ENCODE measurements at regions not wholly inside any gene's neighbourhood (a gene's known extent, or its start where the extent isn't known, plus 50 kb on each side); places are given as distances from the start of the nearest gene placed in this dataset.

DNA sequence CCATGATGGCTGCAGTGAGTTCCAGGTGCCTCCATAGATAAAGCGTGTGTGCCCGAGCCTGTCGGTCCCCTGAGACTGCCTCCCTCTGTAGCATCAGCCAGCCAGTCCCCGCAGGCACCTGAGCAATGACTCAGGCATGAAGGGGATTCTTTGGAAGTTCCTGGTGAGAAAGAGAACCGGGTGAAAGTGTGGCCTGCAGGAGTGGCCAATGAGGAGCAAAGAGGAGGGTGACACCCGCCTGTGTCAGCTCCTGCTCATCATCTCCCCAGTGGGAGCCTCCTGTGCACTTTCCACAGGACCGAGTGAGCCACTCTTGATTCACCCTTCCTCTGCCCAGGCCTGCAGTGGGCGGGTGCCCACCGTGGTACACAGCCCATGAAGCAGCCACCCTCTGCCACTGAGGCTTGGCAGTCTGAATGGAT is 71.2 kb upstream of the PTPN1 start:
- DNase-seq (ENCODE audit: extremely low spot score in 2 of 2), result no peak
- Histone ChIP-seq H3K4me1 (peaks cover 23% of the 10 kb centered on the region), H3K27me3 (no peaks in the 10 kb centered on the region), H3K9me3 (no peaks in the 10 kb centered on the region), H3K4me3 (no peak overlapping the region), H3K36me3 (no peaks in the 10 kb centered on the region), H3K27ac (peak overlapping the region; percentile 72)
- TF ChIP-seq POLR2A (IDR thresholded peaks at IDR 0.05) (no peak), POLR2AphosphoS5 (IDR thresholded peaks at IDR 0.05; ENCODE audit: insufficient read depth in 1 of 2, low read depth in 1 of 2) (peak; percentile 60 to 66)
- intact Hi-C loops (cut with DNase I), result no loop called here

GRCh38 chr20:50439539-50440453 is 70.4 kb upstream of the PTPN1 start:
- intact Hi-C loops (cut with DNase I), result no loop called here
- no peaks in the 10 kb centered on the region for H3K36me3 ChIP-seq
- no peak overlapping the region for H3K4me3 ChIP-seq
- DNase-seq (ENCODE audit: extremely low spot score in 2 of 2), result no peak
- peaks cover 23% of the 10 kb centered on the region for H3K4me1 ChIP-seq
- no peaks in the 10 kb centered on the region for H3K27me3 ChIP-seq
- H3K9me3 ChIP-seq, result no peaks in the 10 kb centered on the region
- TF ChIP-seq POLR2AphosphoS5 (IDR thresholded peaks at IDR 0.05; ENCODE audit: insufficient read depth in 1 of 2, low read depth in 1 of 2) (no peak), POLR2A (IDR thresholded peaks at IDR 0.05) (no peak)
- TF ChIP-seq, protein P1, sequence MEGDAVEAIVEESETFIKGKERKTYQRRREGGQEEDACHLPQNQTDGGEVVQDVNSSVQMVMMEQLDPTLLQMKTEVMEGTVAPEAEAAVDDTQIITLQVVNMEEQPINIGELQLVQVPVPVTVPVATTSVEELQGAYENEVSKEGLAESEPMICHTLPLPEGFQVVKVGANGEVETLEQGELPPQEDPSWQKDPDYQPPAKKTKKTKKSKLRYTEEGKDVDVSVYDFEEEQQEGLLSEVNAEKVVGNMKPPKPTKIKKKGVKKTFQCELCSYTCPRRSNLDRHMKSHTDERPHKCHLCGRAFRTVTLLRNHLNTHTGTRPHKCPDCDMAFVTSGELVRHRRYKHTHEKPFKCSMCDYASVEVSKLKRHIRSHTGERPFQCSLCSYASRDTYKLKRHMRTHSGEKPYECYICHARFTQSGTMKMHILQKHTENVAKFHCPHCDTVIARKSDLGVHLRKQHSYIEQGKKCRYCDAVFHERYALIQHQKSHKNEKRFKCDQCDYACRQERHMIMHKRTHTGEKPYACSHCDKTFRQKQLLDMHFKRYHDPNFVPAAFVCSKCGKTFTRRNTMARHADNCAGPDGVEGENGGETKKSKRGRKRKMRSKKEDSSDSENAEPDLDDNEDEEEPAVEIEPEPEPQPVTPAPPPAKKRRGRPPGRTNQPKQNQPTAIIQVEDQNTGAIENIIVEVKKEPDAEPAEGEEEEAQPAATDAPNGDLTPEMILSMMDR (IDR thresholded peaks at IDR 0.05), result no peak
- H3K27ac ChIP-seq, result peak overlapping the region; percentile 72

- peaks cover 23% of the 10 kb centered on the region for H3K4me1 ChIP-seq
- H3K36me3 ChIP-seq, result no peaks in the 10 kb centered on the region
- TF ChIP-seq POLR2A (IDR thresholded peaks at IDR 0.05) (no peak), POLR2AphosphoS5 (IDR thresholded peaks at IDR 0.05; ENCODE audit: insufficient read depth in 1 of 2, low read depth in 1 of 2) (no peak)
- TF ChIP-seq, protein P1 (IDR thresholded peaks at IDR 0.05), result no peak
- H3K27me3 ChIP-seq, result no peaks in the 10 kb centered on the region
- no peak overlapping the region for H3K4me3 ChIP-seq
- intact Hi-C loops (cut with DNase I), result no loop called here
- DNase-seq (ENCODE audit: extremely low spot score in 2 of 2), result no peak
- H3K9me3 ChIP-seq, result no peaks in the 10 kb centered on the region
- peak overlapping the region; percentile 72 for H3K27ac ChIP-seq
Observed at GRCh38 chr20:50442512-50442911, 67.7 kb upstream of the PTPN1 start.

DNA sequence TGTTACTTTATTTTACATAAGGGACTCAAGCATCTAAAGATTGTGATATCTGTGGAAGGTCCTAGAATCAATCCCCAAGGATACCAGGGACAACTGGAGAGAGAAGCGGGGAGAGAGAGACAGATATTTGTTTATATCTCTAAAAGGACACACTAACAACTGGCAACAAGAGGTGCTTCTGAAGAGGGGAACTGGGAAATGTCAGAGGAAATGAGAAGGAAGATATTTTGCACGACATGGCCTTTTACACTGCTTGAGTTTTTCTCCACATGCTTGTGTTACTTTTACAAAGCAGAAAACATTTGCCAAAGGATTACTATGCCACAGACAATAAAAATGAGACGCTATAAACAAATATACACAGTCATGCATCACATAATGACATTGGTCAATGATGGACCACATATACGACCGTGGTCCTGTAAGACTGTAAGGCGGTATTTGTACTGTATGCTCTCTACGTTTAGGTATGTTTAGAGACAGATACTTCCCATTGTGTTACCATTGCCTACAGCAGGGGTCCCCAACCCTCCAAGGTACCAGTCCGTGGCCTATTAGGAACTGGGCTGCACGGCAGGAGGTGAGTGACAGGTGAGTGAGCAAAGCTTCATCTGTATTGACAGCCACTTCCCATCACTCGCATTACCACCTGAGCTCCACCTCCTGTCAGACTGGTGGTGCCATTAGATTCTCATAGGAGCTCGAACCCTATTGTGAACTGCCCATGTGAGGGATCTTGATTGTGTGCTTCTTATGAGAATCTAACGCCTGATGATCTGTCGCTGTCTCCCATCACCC is 64.6 kb upstream of the PTPN1 start:
- Histone ChIP-seq H3K4me1 (peaks cover 21% of the 10 kb centered on the region), H3K9me3 (no peaks in the 10 kb centered on the region), H3K27ac (no peak overlapping the region), H3K4me3 (no peak overlapping the region), H3K36me3 (no peaks in the 10 kb centered on the region), H3K27me3 (no peaks in the 10 kb centered on the region)
- intact Hi-C loops (cut with DNase I), result no loop called here
- TF ChIP-seq POLR2A (IDR thresholded peaks at IDR 0.05), result no peak
- no peak for TF ChIP-seq POLR2AphosphoS5 (IDR thresholded peaks at IDR 0.05; ENCODE audit: insufficient read depth in 1 of 2, low read depth in 1 of 2)
- TF ChIP-seq, protein P1 (IDR thresholded peaks at IDR 0.05), result no peak
- DNase-seq (ENCODE audit: extremely low spot score in 2 of 2), result no peak

GRCh38 chr20:50446351-50447101 is 63.7 kb upstream of the PTPN1 start:
- intact Hi-C loops (cut with DNase I), result no loop called here
- H3K4me3 ChIP-seq, result no peak overlapping the region
- no peak overlapping the region for H3K27ac ChIP-seq
- H3K4me1 ChIP-seq, result peaks cover 20% of the 10 kb centered on the region
- no peak for TF ChIP-seq POLR2AphosphoS5 (IDR thresholded peaks at IDR 0.05; ENCODE audit: insufficient read depth in 1 of 2, low read depth in 1 of 2)
- TF ChIP-seq, protein P1 (IDR thresholded peaks at IDR 0.05), result no peak
- TF ChIP-seq POLR2A (IDR thresholded peaks at IDR 0.05), result no peak
- no peak for DNase-seq (ENCODE audit: extremely low spot score in 2 of 2)
- H3K9me3 ChIP-seq, result no peaks in the 10 kb centered on the region
- H3K36me3 ChIP-seq, result no peaks in the 10 kb centered on the region
- no peaks in the 10 kb centered on the region for H3K27me3 ChIP-seq
